Stimulated activated CD4-positive, alpha-beta T cell treated with anti-CD3 and anti-CD28 coated beads, Interleukin-15, amount 100 ng/mL, for 24 hours (primary cell): ENCODE measurements at regions not wholly inside any gene's neighbourhood (a gene's known extent, or its start where the extent isn't known, plus 50 kb on each side); places are given as distances from the start of the nearest gene placed in this dataset.
"Not testable (repeated sequence)": the region's sequence is repeated elsewhere in the genome, so short reads cannot be mapped to it uniquely, and the experiment has no call there.

Experiments used
- DNase-seq: peaks from one replicate; pipeline ENCODE4 v3.0.0-alpha.2; 2020

- no peak for DNase-seq
These were observed 412.0 kb upstream of the NR3C2 start for GRCh38 chr4:148854203-148854602.

- no peak for DNase-seq
These were observed 410.0 kb upstream of the NR3C2 start for GRCh38 chr4:148852092-148852699.

- no peak for DNase-seq
These were observed 408.2 kb upstream of the NR3C2 start for GRCh38 chr4:148850257-148850995.

- DNase-seq = no peak
These were observed 407.4 kb upstream of the NR3C2 start for GRCh38 chr4:148849581-148849980.

- DNase-seq = no peak
These were observed 405.5 kb upstream of the NR3C2 start for GRCh38 chr4:148847544-148848255.

GRCh38 chr4:148845609-148846008 lies 403.4 kb upstream of the NR3C2 start:
- DNase-seq = no peak

- no peak for DNase-seq
These were observed 401.4 kb upstream of the NR3C2 start for GRCh38 chr4:148843625-148844024.

GRCh38 chr4:148842843-148843242 lies 400.6 kb upstream of the NR3C2 start:
- no peak for DNase-seq

- DNase-seq = not testable (repeated sequence)
These were observed 395.4 kb upstream of the NR3C2 start for GRCh38 chr4:148837571-148837970.

- no peak for DNase-seq
These were observed 392.8 kb upstream of the NR3C2 start for GRCh38 chr4:148834804-148835631.

GRCh38 chr4:148831945-148832344 lies 389.7 kb upstream of the NR3C2 start:
- no peak for DNase-seq

GRCh38 chr4:148828291-148828690 lies 386.1 kb upstream of the NR3C2 start:
- DNase-seq = no peak

- DNase-seq = no peak
These were observed 385.6 kb upstream of the NR3C2 start for GRCh38 chr4:148827781-148828180.

- no peak for DNase-seq
These were observed 381.2 kb upstream of the NR3C2 start for GRCh38 chr4:148823419-148823769.

GRCh38 chr4:148822572-148823418 lies 380.6 kb upstream of the NR3C2 start:
- DNase-seq = no peak

GRCh38 chr4:148814030-148814429 lies 371.8 kb upstream of the NR3C2 start:
- no peak for DNase-seq

GRCh38 chr4:148813289-148813688 lies 371.1 kb upstream of the NR3C2 start:
- no peak for DNase-seq

GRCh38 chr4:148812101-148812500 lies 369.9 kb upstream of the NR3C2 start:
- no peak for DNase-seq

GRCh38 chr4:148810461-148810860 lies 368.2 kb upstream of the NR3C2 start:
- DNase-seq = no peak

GRCh38 chr4:148808416-148808815 lies 366.2 kb upstream of the NR3C2 start:
- DNase-seq = no peak

- DNase-seq = no peak
These were observed 358.7 kb upstream of the NR3C2 start for GRCh38 chr4:148800940-148801339.

GRCh38 chr4:148800336-148800885 lies 358.2 kb upstream of the NR3C2 start:
- DNase-seq = no peak
